ENCODE measurements at regions not wholly inside any gene's neighbourhood (a gene's known extent, or its start where the extent isn't known, plus 50 kb on each side); places are given as distances from the start of the nearest gene placed in this dataset.

GRCh38 chr3:107065094-107065861, 312.0 kb upstream of the CCDC54 start:
- peak; percentile 12 for DNase-seq (ENCODE audit: low read depth)
- no peak for TF ChIP-seq CTCF (IDR thresholded peaks at IDR 0.05; ENCODE audit: low read depth, low read length, missing control alignments)
- no peak overlapping the region for H3K4me3 ChIP-seq (ENCODE audit: low read depth, low read length)
- in situ Hi-C loops (cut with HindIII; ENCODE audit: low sequenced_read_pairs), result no loop called here

GRCh38 chr3:107067421-107067820, 309.8 kb upstream of the CCDC54 start:
- DNase-seq (ENCODE audit: low read depth), result no peak
- TF ChIP-seq CTCF (IDR thresholded peaks at IDR 0.05; ENCODE audit: low read depth, low read length, missing control alignments), result no peak
- in situ Hi-C loops (cut with HindIII; ENCODE audit: low sequenced_read_pairs), result no loop called here
- H3K4me3 ChIP-seq (ENCODE audit: low read depth, low read length), result no peak overlapping the region

- in situ Hi-C loops (cut with HindIII; ENCODE audit: low sequenced_read_pairs), result no loop called here
- no peak for TF ChIP-seq CTCF (IDR thresholded peaks at IDR 0.05; ENCODE audit: low read depth, low read length, missing control alignments)
- DNase-seq (ENCODE audit: low read depth), result peak; percentile 70
- no peak overlapping the region for H3K4me3 ChIP-seq (ENCODE audit: low read depth, low read length)
These were observed 308.3 kb upstream of the CCDC54 start for GRCh38 chr3:107068980-107069379.

GRCh38 chr3:107076946-107077345, 300.3 kb upstream of the CCDC54 start:
- DNase-seq (ENCODE audit: low read depth), result no peak
- TF ChIP-seq CTCF (IDR thresholded peaks at IDR 0.05; ENCODE audit: low read depth, low read length, missing control alignments), result no peak
- H3K4me3 ChIP-seq (ENCODE audit: low read depth, low read length), result no peak overlapping the region
- in situ Hi-C loops (cut with HindIII; ENCODE audit: low sequenced_read_pairs), result no loop called here

- H3K4me3 ChIP-seq (ENCODE audit: low read depth, low read length), result no peak overlapping the region
- no peak for DNase-seq (ENCODE audit: low read depth)
- in situ Hi-C loops (cut with HindIII; ENCODE audit: low sequenced_read_pairs), result no loop called here
- no peak for TF ChIP-seq CTCF (IDR thresholded peaks at IDR 0.05; ENCODE audit: low read depth, low read length, missing control alignments)
These were observed 299.8 kb upstream of the CCDC54 start for GRCh38 chr3:107077391-107077790.

GRCh38 chr3:107082527-107082926, 294.7 kb upstream of the CCDC54 start:
- no peak overlapping the region for H3K4me3 ChIP-seq (ENCODE audit: low read depth, low read length)
- in situ Hi-C loops (cut with HindIII; ENCODE audit: low sequenced_read_pairs), result no loop called here
- TF ChIP-seq CTCF (IDR thresholded peaks at IDR 0.05; ENCODE audit: low read depth, low read length, missing control alignments), result no peak
- no peak for DNase-seq (ENCODE audit: low read depth)

Measured in astrocyte of the cerebellum (primary cell).